PC-3 (cell line): ENCODE measurements at regions not wholly inside any gene's neighbourhood (a gene's known extent, or its start where the extent isn't known, plus 50 kb on each side); places are given as distances from the start of the nearest gene placed in this dataset.
"Not testable (repeated sequence)": the region's sequence is repeated elsewhere in the genome, so short reads cannot be mapped to it uniquely, and the experiment has no call there.

ENCODE experiments used
- ATAC-seq: fragments of 200-7000 bp; cut with Tn5 transposase; 2 replicates; pipeline ENCODE4 v1.9.1; 2020; ENCODE audit warnings: mild to moderate bottlenecking, moderate library complexity
- BruUV-seq: library from RNA; stranded (reverse); fragments of 400-500 nt; replicated peaks from 2 replicates; lab custom pipeline; 2021; lab: Mats Ljungman, UMichigan
- CTCF ChIA-PET: fragments of 300-600 bp; sonication (Branson Sonifier 250); formaldehyde crosslinking; loops from one replicate; lab custom pipeline; 2022; ENCODE audit warnings: antibody characterized with exemption; lab: Charles Lee
- POLR2A ChIA-PET: fragments of 300-600 bp; sonication (Branson Sonifier 250); formaldehyde crosslinking; loops from one replicate; lab custom pipeline; 2022; ENCODE audit warnings: antibody characterized with exemption; ENCODE audit not compliant: unreplicated experiment; lab: Charles Lee
- DNase-seq: peaks from one replicate; pipeline ENCODE4 v3.0.0-alpha.2; 2015
- H2AFZ ChIP-seq: fragments of 300-600 bp; sonication (generic); 2 replicates; pipeline ENCODE4 v1.6.0; 2016; ENCODE audit warnings: antibody characterized with exemption, low read length
- H3F3A ChIP-seq: fragments of 300-600 bp; sonication (generic); one replicate; pipeline ENCODE4 v1.6.0; 2017; ENCODE audit warnings: antibody characterized with exemption, low read length, control low read depth, mild to moderate bottlenecking; ENCODE audit not compliant: unreplicated experiment
- H3K27ac ChIP-seq: fragments of 300-600 bp; sonication (generic); 2 replicates; pipeline ENCODE4 v1.5.1; 2016; ENCODE audit warnings: mild to moderate bottlenecking, low read length
- H3K27me3 ChIP-seq: fragments of 300-600 bp; sonication (generic); 2 replicates; pipeline ENCODE4 v1.6.1; 2016; ENCODE audit warnings: low read length, mixed read lengths
- H3K36me3 ChIP-seq: fragments of 300-600 bp; sonication (generic); 2 replicates; pipeline ENCODE4 v1.6.1; 2016; ENCODE audit warnings: low read depth, mixed run types, low read length, mixed read lengths
- H3K4me1 ChIP-seq: fragments of 300-600 bp; sonication (generic); 2 replicates; pipeline ENCODE4 v1.5.1; 2016; ENCODE audit warnings: low read length; ENCODE audit not compliant: insufficient read depth
- H3K4me2 ChIP-seq: fragments of 300-600 bp; sonication (generic); 2 replicates; pipeline ENCODE4 v1.6.0; 2016; ENCODE audit warnings: low read length
- H3K4me3 ChIP-seq: fragments of 300-600 bp; sonication (generic); 2 replicates; pipeline ENCODE4 v1.5.1; 2016; ENCODE audit warnings: mild to moderate bottlenecking, low read length, mixed read lengths
- H3K79me2 ChIP-seq: fragments of 300-600 bp; sonication (generic); 2 replicates; pipeline ENCODE4 v1.6.1; 2017; ENCODE audit warnings: low read length, mixed read lengths
- H3K9ac ChIP-seq: fragments of 300-600 bp; sonication (generic); 2 replicates; pipeline ENCODE4 v1.6.0; 2016; ENCODE audit warnings: mild to moderate bottlenecking, low read length
- H3K9me2 ChIP-seq: fragments of 300-600 bp; sonication (generic); replicated peaks from 2 replicates; pipeline ENCODE4 v1.6.1; 2016; ENCODE audit warnings: mixed run types, low read length, mixed read lengths
- H3K9me3 ChIP-seq: fragments of 300-600 bp; sonication (generic); 2 replicates; pipeline ENCODE4 v1.6.1; 2016; ENCODE audit warnings: low read length, mixed read lengths
- H4K20me1 ChIP-seq: fragments of 300-600 bp; sonication (generic); 2 replicates; pipeline ENCODE4 v1.6.1; 2016; ENCODE audit warnings: low read length, mixed read lengths
- CTCF ChIP-seq: fragments of 300-600 bp; sonication (generic); conservative IDR thresholded peaks from 2 replicates; pipeline ENCODE4 v1.5.1; 2017; ENCODE audit warnings: antibody characterized with exemption, low read depth, mild to moderate bottlenecking, low read length
- EZH2 ChIP-seq: fragments of 300-600 bp; sonication (generic); IDR thresholded peaks from one replicate; pipeline ENCODE4 v1.6.1; 2017; ENCODE audit warnings: antibody characterized with exemption, mild to moderate bottlenecking, low read length; ENCODE audit not compliant: unreplicated experiment
- EZH2phosphoT487 ChIP-seq: fragments of 300-600 bp; sonication (generic); IDR thresholded peaks from 2 replicates; pipeline ENCODE4 v1.6.1; 2018; ENCODE audit warnings: mild to moderate bottlenecking, antibody characterized with exemption, low read length, borderline replicate concordance
- intact Hi-C: fragments of 100-400 bp; cut with micrococcal nuclease; formaldehyde crosslinking; loops from 2 replicates; pipeline ENCODE4 v1.9.0; 2023

GRCh38 chr5:167381457-167381856 lies 910.0 kb upstream of the WWC1 start:
- Histone ChIP-seq H3K36me3 (no peaks in the 10 kb centered on the region), H3F3A (no peaks in the 10 kb centered on the region), H3K4me2 (no peak overlapping the region), H3K79me2 (no peaks in the 10 kb centered on the region), H3K9me3 (no peaks in the 10 kb centered on the region), H3K27me3 (no peaks in the 10 kb centered on the region; the same call in 1 of the 2 replicates), H3K9ac (no peak overlapping the region), H3K4me1 (no peaks in the 10 kb centered on the region), H2AFZ (no peak overlapping the region), H3K27ac (no peak overlapping the region), H4K20me1 (no peaks in the 10 kb centered on the region), H3K4me3 (no peak overlapping the region), H3K9me2 (no peaks in the 10 kb centered on the region)
- DNase-seq (no peak), ATAC-seq (no peak)
- intact Hi-C loops = no loop called here
- ChIA-PET CTCF (no interaction called here), POLR2A (no interaction called here)
- no TSS peak for BruUV-seq
- TF ChIP-seq CTCF (no peak), EZH2phosphoT487 (no peak), EZH2 (no peak)

- POLR2A ChIA-PET = no interaction called here
- H3K4me1 ChIP-seq = no peaks in the 10 kb centered on the region
- DNase-seq = no peak
Measured at GRCh38 chr5:167389537-167389936, 901.9 kb upstream of the WWC1 start.

GRCh38 chr5:167391286-167391685 lies 900.2 kb upstream of the WWC1 start:
- H3F3A ChIP-seq, H3K27me3 ChIP-seq, H3K9me3 ChIP-seq, ATAC-seq, H4K20me1 ChIP-seq, H3K9me2 ChIP-seq, H3K79me2 ChIP-seq, POLR2A ChIA-PET, H3K9ac ChIP-seq, H3K36me3 ChIP-seq, CTCF ChIA-PET, H3K4me2 ChIP-seq, H2AFZ ChIP-seq, H3K4me3 ChIP-seq, DNase-seq, H3K4me1 ChIP-seq, BruUV-seq, intact Hi-C loops, H3K27ac ChIP-seq: not testable (repeated sequence)

More at GRCh38 chr5:167389537-167389936, 901.9 kb upstream of the WWC1 start:
- Histone ChIP-seq H3F3A (no peaks in the 10 kb centered on the region), H3K36me3 (no peaks in the 10 kb centered on the region), H3K4me2 (no peak overlapping the region), H3K9ac (no peak overlapping the region), H2AFZ (no peak overlapping the region), H3K79me2 (no peaks in the 10 kb centered on the region), H3K9me2 (no peaks in the 10 kb centered on the region), H3K4me3 (no peak overlapping the region), H3K9me3 (no peaks in the 10 kb centered on the region), H4K20me1 (no peaks in the 10 kb centered on the region), H3K27me3 (no peaks in the 10 kb centered on the region; the same call in 1 of the 2 replicates), H3K27ac (no peak overlapping the region)
- no peak for ATAC-seq
- CTCF ChIA-PET = no interaction called here
- no TSS peak for BruUV-seq
- TF ChIP-seq CTCF (no peak), EZH2 (no peak), EZH2phosphoT487 (no peak)
- intact Hi-C loops = no loop called here
